MCF 10A (cell line): ENCODE measurements at regions not wholly inside any gene's neighbourhood (a gene's known extent, or its start where the extent isn't known, plus 50 kb on each side); places are given as distances from the start of the nearest gene placed in this dataset.

Source experiments
- BruUV-seq: library from RNA; stranded (reverse); fragments of 400-500 nt; replicated peaks from 2 replicates; lab custom pipeline; 2021; lab: Mats Ljungman, UMichigan
- CTCF ChIA-PET: fragments of 300-600 bp; sonication (Branson Sonifier 250); formaldehyde crosslinking; extraction: SDS; loops from one replicate; lab custom pipeline; 2021; ENCODE audit warnings: antibody characterized with exemption, inconsistent platforms; lab: Yijun Ruan, JAX
- POLR2A ChIA-PET: fragments of 300-600, 350-650 bp; sonication (Branson Sonifier 250); formaldehyde crosslinking; extraction: SDS; loops from one replicate; lab custom pipeline; 2020; ENCODE audit warnings: antibody characterized with exemption, inconsistent platforms; lab: Yijun Ruan, JAX
- DNase-seq: peaks from one replicate; pipeline ENCODE4 v3.0.0-alpha.2; 2018; ENCODE audit not compliant: unreplicated experiment
- H3K27ac Mint-ChIP-seq: one replicate; pipeline ENCODE4 v1.8.0; 2022; ENCODE audit warnings: mild to moderate bottlenecking, low read depth, mixed read lengths; ENCODE audit not compliant: unreplicated experiment
- H3K27me3 Mint-ChIP-seq: one replicate; pipeline ENCODE4 v1.8.0; 2022; ENCODE audit warnings: mixed read lengths; ENCODE audit not compliant: insufficient read depth, unreplicated experiment
- H3K36me3 Mint-ChIP-seq: one replicate; pipeline ENCODE4 v1.8.0; 2022; ENCODE audit warnings: mild to moderate bottlenecking, moderate library complexity, mixed read lengths; ENCODE audit not compliant: insufficient read depth, unreplicated experiment
- H3K4me1 Mint-ChIP-seq: one replicate; pipeline ENCODE4 v1.8.0; 2022; ENCODE audit warnings: mixed read lengths; ENCODE audit not compliant: insufficient read depth, unreplicated experiment
- H3K4me3 Mint-ChIP-seq: one replicate; pipeline ENCODE4 v1.8.0; 2022; ENCODE audit warnings: mild to moderate bottlenecking, moderate library complexity, mixed read lengths; ENCODE audit not compliant: unreplicated experiment
- H3K9me3 Mint-ChIP-seq: one replicate; pipeline ENCODE4 v1.8.0; 2022; ENCODE audit warnings: mixed read lengths; ENCODE audit not compliant: unreplicated experiment
- CTCF ChIP-seq: fragments of 200-600 bp; IDR thresholded peaks from one replicate; pipeline ENCODE4 v1.8.0; 2022; ENCODE audit warnings: antibody characterized with exemption, mild to moderate bottlenecking; ENCODE audit not compliant: unreplicated experiment
- intact Hi-C: fragments of 100-400 bp; cut with micrococcal nuclease; formaldehyde crosslinking; loops from 2 replicates; pipeline ENCODE4 v1.14.1; 2022

- Mint-ChIP-seq H3K4me3 (no peak overlapping the region), H3K27me3 (peaks cover 25% of the 10 kb centered on the region), H3K4me1 (peaks cover 6% of the 10 kb centered on the region), H3K27ac (no peak overlapping the region), H3K36me3 (no peaks in the 10 kb centered on the region), H3K9me3 (no peaks in the 10 kb centered on the region)
- POLR2A ChIA-PET: no interaction called here
- no peak for TF ChIP-seq CTCF
- no TSS peak for BruUV-seq
- peak; percentile 43 for DNase-seq
- intact Hi-C loops: no loop called here
- CTCF ChIA-PET: no interaction called here
These were observed 145.0 kb upstream of the COL5A1 start for GRCh38 chr9:134496413-134497282.

GRCh38 chr9:134497283-134497860, 144.2 kb upstream of the COL5A1 start:
- DNase-seq: no peak
- ChIA-PET POLR2A (no interaction called here), CTCF (no interaction called here)
- no peak overlapping the region for H3K27ac Mint-ChIP-seq
- TF ChIP-seq CTCF: no peak
- H3K4me3 Mint-ChIP-seq: no peak overlapping the region
- no TSS peak for BruUV-seq
- H3K36me3 Mint-ChIP-seq: no peaks in the 10 kb centered on the region
- no peaks in the 10 kb centered on the region for H3K9me3 Mint-ChIP-seq
- intact Hi-C loops: no loop called here
- H3K4me1 Mint-ChIP-seq: peaks cover 6% of the 10 kb centered on the region
- H3K27me3 Mint-ChIP-seq: peaks cover 22% of the 10 kb centered on the region

GRCh38 chr9:134498814-134499166, 142.8 kb upstream of the COL5A1 start:
- Mint-ChIP-seq H3K27me3 (peaks cover 10% of the 10 kb centered on the region), H3K36me3 (no peaks in the 10 kb centered on the region), H3K9me3 (no peaks in the 10 kb centered on the region), H3K27ac (no peak overlapping the region), H3K4me3 (no peak overlapping the region), H3K4me1 (peaks cover 11% of the 10 kb centered on the region)
- intact Hi-C loops: no loop called here
- no peak for TF ChIP-seq CTCF
- no TSS peak for BruUV-seq
- DNase-seq: no peak
- ChIA-PET POLR2A (no interaction called here), CTCF (interaction anchor here (0.6 kb wide), 1 partner anchor 123 kb away, joined by 4 read pairs; no protein-coding TSS in a partner anchor)

- no peak for TF ChIP-seq CTCF
- Mint-ChIP-seq H3K36me3 (peaks cover 4% of the 10 kb centered on the region), H3K27me3 (peaks cover 1% of the 10 kb centered on the region), H3K9me3 (no peaks in the 10 kb centered on the region), H3K27ac (no peak overlapping the region), H3K4me3 (no peak overlapping the region), H3K4me1 (peaks cover 8% of the 10 kb centered on the region)
- ChIA-PET POLR2A (no interaction called here), CTCF (no interaction called here)
- no peak for DNase-seq
- intact Hi-C loops: no loop called here
- BruUV-seq: no TSS peak
These were observed 140.5 kb upstream of the COL5A1 start for GRCh38 chr9:134500931-134501760.
